ENCODE measurements at regions not wholly inside any gene's neighbourhood (a gene's known extent, or its start where the extent isn't known, plus 50 kb on each side); places are given as distances from the start of the nearest gene placed in this dataset.
"Not testable (repeated sequence)": the region's sequence is repeated elsewhere in the genome, so short reads cannot be mapped to it uniquely, and the experiment has no call there.

DNA sequence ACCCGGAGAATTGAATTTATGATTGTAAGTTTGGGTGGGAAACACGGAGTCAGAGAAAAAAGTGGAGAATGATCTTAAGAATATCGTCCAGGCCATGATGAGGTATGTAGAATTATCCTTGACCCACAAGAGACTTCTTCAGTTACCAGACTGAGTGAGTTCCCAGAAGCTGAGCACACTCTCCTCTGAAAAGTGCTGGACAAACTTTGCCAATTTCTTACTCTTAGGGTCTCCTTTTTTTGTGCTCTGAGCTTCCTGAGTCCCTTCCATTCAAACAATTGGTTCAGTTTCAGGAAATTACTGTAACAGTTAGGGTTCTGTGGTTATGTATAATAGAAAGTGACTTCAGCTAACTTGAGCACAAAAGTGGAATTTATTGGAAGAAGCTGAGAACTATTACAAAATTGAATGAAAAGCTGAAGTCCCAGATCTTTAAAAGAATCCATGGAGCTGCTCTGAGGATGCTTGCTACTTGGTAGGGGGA, 50.6 kb upstream of the EHBP1 start:
- DNase-seq (no peak), ATAC-seq (ENCODE audit: insufficient read depth, low FRiP score) (no peak)

GRCh38 chr2:62654423-62654791, 51.1 kb upstream of the EHBP1 start:
- no peak for DNase-seq
- ATAC-seq (ENCODE audit: insufficient read depth, low FRiP score), result no peak
- no peaks in the 10 kb centered on the region for H3K9me3 ChIP-seq (ENCODE audit: control insufficient read depth in 4 of 4, insufficient read depth in 3 of 4, low read length in 3 of 4)
- 88 to 93% methylated on average over 3 of the region's 3 CpGs for WGBS, 2 donors
- no peaks in the 10 kb centered on the region for H3K36me3 ChIP-seq (ENCODE audit: control insufficient read depth in 4 of 4, insufficient read depth in 4 of 4, low read length in 4 of 4)
- TF ChIP-seq, protein P1, sequence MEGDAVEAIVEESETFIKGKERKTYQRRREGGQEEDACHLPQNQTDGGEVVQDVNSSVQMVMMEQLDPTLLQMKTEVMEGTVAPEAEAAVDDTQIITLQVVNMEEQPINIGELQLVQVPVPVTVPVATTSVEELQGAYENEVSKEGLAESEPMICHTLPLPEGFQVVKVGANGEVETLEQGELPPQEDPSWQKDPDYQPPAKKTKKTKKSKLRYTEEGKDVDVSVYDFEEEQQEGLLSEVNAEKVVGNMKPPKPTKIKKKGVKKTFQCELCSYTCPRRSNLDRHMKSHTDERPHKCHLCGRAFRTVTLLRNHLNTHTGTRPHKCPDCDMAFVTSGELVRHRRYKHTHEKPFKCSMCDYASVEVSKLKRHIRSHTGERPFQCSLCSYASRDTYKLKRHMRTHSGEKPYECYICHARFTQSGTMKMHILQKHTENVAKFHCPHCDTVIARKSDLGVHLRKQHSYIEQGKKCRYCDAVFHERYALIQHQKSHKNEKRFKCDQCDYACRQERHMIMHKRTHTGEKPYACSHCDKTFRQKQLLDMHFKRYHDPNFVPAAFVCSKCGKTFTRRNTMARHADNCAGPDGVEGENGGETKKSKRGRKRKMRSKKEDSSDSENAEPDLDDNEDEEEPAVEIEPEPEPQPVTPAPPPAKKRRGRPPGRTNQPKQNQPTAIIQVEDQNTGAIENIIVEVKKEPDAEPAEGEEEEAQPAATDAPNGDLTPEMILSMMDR (IDR thresholded peaks at IDR 0.05; ENCODE audit: control extremely low read depth, extremely low read depth), result no peak
- no peaks in the 10 kb centered on the region for H3K4me1 ChIP-seq (ENCODE audit: control insufficient read depth in 5 of 5, insufficient read depth in 5 of 5, low read length in 5 of 5)
- H3K27me3 ChIP-seq (ENCODE audit: control insufficient read depth in 3 of 3, insufficient read depth in 3 of 3, low read length in 2 of 3), result no peaks in the 10 kb centered on the region
- H3K9ac ChIP-seq (ENCODE audit: insufficient read depth in 1 of 2, low read length in 2 of 2), result no peak overlapping the region
- H3K4me3 ChIP-seq, result no peak overlapping the region
- H3K27ac ChIP-seq (ENCODE audit: low read depth in 1 of 2, low read length in 1 of 2), result no peak overlapping the region

More for the DNA sequence above, 50.6 kb upstream of the EHBP1 start:
- Histone ChIP-seq H3K27me3 (ENCODE audit: control insufficient read depth in 3 of 3, insufficient read depth in 3 of 3, low read length in 2 of 3) (no peaks in the 10 kb centered on the region), H3K4me1 (ENCODE audit: control insufficient read depth in 5 of 5, insufficient read depth in 5 of 5, low read length in 5 of 5) (no peaks in the 10 kb centered on the region), H3K4me3 (no peak overlapping the region), H3K9me3 (ENCODE audit: control insufficient read depth in 4 of 4, insufficient read depth in 3 of 4, low read length in 3 of 4) (no peaks in the 10 kb centered on the region), H3K27ac (ENCODE audit: low read depth in 1 of 2, low read length in 1 of 2) (no peak overlapping the region), H3K36me3 (ENCODE audit: control insufficient read depth in 4 of 4, insufficient read depth in 4 of 4, low read length in 4 of 4) (no peaks in the 10 kb centered on the region), H3K9ac (ENCODE audit: insufficient read depth in 1 of 2, low read length in 2 of 2) (no peak overlapping the region)
- TF ChIP-seq, protein P1 (IDR thresholded peaks at IDR 0.05; ENCODE audit: control extremely low read depth, extremely low read depth), result no peak
- 89 to 90% methylated on average over 3 of the region's 3 CpGs for WGBS, 2 donors

- Histone ChIP-seq H3K4me3 (no peak overlapping the region), H3K36me3 (ENCODE audit: control insufficient read depth in 4 of 4, insufficient read depth in 4 of 4, low read length in 4 of 4) (no peaks in the 10 kb centered on the region), H3K27me3 (ENCODE audit: control insufficient read depth in 3 of 3, insufficient read depth in 3 of 3, low read length in 2 of 3) (no peaks in the 10 kb centered on the region), H3K4me1 (ENCODE audit: control insufficient read depth in 5 of 5, insufficient read depth in 5 of 5, low read length in 5 of 5) (no peaks in the 10 kb centered on the region), H3K27ac (ENCODE audit: low read depth in 1 of 2, low read length in 1 of 2) (no peak overlapping the region), H3K9me3 (ENCODE audit: control insufficient read depth in 4 of 4, insufficient read depth in 3 of 4, low read length in 3 of 4) (no peaks in the 10 kb centered on the region), H3K9ac (ENCODE audit: insufficient read depth in 1 of 2, low read length in 2 of 2) (no peak overlapping the region)
- WGBS, 2 donors, result 56 to 73% methylated on average over 5 of the region's 5 CpGs
- DNase-seq (no peak), ATAC-seq (ENCODE audit: insufficient read depth, low FRiP score) (no peak)
- TF ChIP-seq, protein P1 (IDR thresholded peaks at IDR 0.05; ENCODE audit: control extremely low read depth, extremely low read depth), result no peak
These were observed 51.7 kb upstream of the EHBP1 start for GRCh38 chr2:62653582-62654422.

- not testable (repeated sequence) for ATAC-seq (ENCODE audit: insufficient read depth, low FRiP score); H3K4me1 ChIP-seq (ENCODE audit: control insufficient read depth in 5 of 5, insufficient read depth in 5 of 5, low read length in 5 of 5); H3K36me3 ChIP-seq (ENCODE audit: control insufficient read depth in 4 of 4, insufficient read depth in 4 of 4, low read length in 4 of 4); H3K27ac ChIP-seq (ENCODE audit: low read depth in 1 of 2, low read length in 1 of 2); DNase-seq; H3K9me3 ChIP-seq (ENCODE audit: control insufficient read depth in 4 of 4, insufficient read depth in 3 of 4, low read length in 3 of 4); H3K9ac ChIP-seq (ENCODE audit: insufficient read depth in 1 of 2, low read length in 2 of 2); H3K27me3 ChIP-seq (ENCODE audit: control insufficient read depth in 3 of 3, insufficient read depth in 3 of 3, low read length in 2 of 3); H3K4me3 ChIP-seq
- 45% methylated on average over 1 of the region's 2 CpGs; no CpG with 5 or more reads in 1 of the 2 donors for WGBS, 2 donors
These were observed 56.4 kb upstream of the EHBP1 start for GRCh38 chr2:62649087-62649486.

Measured in lung (tissue), 11 donors.